C4-2B (cell line): ENCODE measurements at regions not wholly inside any gene's neighbourhood (a gene's known extent, or its start where the extent isn't known, plus 50 kb on each side); places are given as distances from the start of the nearest gene placed in this dataset.
"Not testable (repeated sequence)": the region's sequence is repeated elsewhere in the genome, so short reads cannot be mapped to it uniquely, and the experiment has no call there.

Source experiments
- H3K27ac ChIP-seq: fragments of 450-650 bp; 2 replicates; pipeline ENCODE4 v1.5.1; 2017
- ZFX ChIP-seq: fragments of 450-650 bp; IDR thresholded peaks from 2 replicates; pipeline ENCODE4 v1.6.1; 2017
- TF ChIP-seq, protein P1 (sequence below): fragments of 450-650 bp; conservative IDR thresholded peaks from 2 replicates; pipeline ENCODE4 v1.5.1; 2017; ENCODE audit warnings: mild to moderate bottlenecking

DNA sequence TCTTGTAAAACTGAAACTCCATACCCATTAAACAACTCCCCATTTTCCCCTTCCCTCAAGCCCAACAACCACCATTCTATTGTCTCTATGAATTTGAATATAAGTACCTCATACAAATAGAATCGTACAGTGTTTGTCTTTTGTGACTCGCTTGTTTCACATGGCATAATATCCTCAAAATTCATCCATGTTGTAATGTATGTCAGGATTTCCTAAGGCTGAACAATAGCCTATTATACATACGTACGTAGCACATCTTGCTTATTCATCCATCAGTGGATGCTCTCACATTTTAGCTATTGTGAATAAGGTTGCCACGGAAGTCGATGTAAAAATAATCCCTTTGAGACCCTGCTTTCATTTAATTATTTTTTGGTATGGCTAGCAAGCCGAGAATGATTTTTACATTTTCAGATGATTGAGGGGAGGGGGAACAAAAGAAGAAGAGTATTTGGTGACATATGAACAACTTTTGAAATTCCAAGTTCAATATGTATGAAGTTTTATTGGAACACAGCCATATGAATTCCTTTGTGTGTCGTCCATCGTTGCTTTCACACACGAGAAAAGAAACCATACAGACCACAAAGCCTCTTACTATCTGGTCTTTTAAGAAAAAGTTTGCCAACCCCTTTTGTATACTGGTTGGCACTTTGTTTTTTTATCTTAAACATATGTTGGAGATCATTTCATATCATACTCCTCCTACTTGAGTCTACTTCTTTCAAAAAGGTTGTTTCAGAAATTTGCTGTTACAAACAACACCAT is 371.2 kb downstream of the NPIPA8 start:
- no peak for TF ChIP-seq ZFX
- TF ChIP-seq, protein P1, sequence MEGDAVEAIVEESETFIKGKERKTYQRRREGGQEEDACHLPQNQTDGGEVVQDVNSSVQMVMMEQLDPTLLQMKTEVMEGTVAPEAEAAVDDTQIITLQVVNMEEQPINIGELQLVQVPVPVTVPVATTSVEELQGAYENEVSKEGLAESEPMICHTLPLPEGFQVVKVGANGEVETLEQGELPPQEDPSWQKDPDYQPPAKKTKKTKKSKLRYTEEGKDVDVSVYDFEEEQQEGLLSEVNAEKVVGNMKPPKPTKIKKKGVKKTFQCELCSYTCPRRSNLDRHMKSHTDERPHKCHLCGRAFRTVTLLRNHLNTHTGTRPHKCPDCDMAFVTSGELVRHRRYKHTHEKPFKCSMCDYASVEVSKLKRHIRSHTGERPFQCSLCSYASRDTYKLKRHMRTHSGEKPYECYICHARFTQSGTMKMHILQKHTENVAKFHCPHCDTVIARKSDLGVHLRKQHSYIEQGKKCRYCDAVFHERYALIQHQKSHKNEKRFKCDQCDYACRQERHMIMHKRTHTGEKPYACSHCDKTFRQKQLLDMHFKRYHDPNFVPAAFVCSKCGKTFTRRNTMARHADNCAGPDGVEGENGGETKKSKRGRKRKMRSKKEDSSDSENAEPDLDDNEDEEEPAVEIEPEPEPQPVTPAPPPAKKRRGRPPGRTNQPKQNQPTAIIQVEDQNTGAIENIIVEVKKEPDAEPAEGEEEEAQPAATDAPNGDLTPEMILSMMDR = no peak
- H3K27ac ChIP-seq = no peak overlapping the region

DNA sequence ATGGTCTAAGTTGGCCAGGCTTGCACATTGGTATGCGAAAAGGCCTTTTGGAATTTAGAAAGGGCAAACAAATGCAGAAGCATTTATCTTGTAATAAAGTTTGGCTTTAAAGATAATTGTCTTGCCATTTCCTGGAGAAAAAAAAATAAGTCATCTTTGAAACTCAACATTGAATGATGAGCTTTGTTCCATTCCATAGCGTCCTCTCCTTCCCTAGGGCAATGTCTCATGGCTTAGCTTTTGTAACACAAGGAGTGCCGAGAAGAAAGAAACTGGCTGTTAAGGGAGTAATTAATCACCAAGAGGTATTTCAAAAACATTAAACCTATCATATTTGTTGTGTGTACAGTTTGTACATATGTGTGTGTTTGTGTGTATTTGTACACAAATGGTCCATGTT is 372.3 kb downstream of the NPIPA8 start:
- no peak overlapping the region for H3K27ac ChIP-seq
- TF ChIP-seq ZFX = no peak
- TF ChIP-seq, protein P1 = no peak

DNA sequence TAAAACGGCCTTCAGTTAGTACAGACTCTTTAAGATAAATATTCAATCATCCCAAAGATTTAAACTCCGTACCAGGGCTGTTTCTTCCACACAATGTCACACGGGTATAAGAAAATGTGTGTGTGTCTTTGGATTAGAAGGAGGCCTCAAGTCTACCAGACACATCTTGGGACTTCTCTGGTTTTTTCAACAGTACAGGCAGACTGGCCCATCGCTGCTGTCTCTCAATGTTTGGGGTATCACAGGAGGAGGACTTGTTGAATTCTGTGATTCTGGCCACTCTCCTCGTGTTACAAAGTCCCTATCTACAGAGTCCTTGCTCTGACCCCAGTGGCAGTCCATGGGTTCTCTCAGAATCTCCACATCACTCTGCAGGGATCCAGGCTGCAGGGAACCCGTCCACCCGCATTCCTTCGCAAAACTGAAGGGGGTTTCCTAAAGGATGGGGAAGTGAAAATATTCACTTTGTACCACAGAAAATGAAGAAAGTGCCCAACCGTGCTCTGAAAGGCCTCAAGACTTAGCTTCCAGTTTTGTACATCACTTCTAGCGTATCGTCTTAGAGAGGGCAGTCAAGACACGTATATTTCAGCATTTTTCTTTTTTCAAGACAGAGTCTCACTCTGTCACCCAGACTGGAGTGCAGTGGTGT is 373.2 kb downstream of the NPIPA8 start:
- no peak overlapping the region for H3K27ac ChIP-seq
- no peak for TF ChIP-seq ZFX
- TF ChIP-seq, protein P1 = no peak

DNA sequence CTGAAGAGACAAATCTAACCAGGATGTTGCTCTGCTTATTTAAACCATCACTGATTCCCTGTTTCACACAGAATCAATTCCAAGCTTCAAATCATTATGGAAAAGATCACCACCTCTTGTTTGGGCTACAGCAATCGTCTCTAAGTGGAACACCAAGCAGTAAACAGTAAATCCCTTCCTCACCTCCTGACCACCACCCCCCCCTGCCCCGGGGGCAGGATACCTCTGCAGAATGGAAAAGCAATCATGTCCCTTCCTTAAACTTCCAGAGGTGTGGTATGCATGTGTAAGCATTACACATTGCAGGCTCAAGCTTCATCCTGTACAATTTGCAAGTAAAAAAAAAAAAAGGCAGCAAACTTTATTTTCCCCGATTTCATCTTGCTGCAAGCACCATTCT is 373.8 kb downstream of the NPIPA8 start:
- TF ChIP-seq ZFX = no peak
- TF ChIP-seq, protein P1 = no peak

DNA sequence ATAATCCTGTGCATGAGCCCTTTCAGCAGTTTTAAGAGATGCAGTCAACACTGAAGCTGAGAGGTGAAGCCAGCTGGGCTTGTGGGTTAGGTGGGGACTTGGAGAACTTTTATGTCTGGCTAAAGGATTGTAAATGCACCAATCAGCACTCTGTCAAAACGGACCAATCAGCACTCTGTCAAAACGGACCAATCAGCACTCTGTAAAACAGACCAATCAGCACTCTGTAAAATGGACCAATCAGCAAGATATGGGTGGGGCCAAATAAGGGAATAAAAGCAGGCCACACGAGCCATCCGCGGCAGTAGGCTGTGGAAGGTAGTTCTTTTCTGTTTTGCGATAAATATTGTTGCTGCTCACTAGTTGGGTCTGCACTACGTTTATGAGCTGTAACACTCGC is 374.7 kb downstream of the NPIPA8 start:
- not testable (repeated sequence) for H3K27ac ChIP-seq

More for the DNA sequence above, 373.8 kb downstream of the NPIPA8 start:
- no peak overlapping the region for H3K27ac ChIP-seq

DNA sequence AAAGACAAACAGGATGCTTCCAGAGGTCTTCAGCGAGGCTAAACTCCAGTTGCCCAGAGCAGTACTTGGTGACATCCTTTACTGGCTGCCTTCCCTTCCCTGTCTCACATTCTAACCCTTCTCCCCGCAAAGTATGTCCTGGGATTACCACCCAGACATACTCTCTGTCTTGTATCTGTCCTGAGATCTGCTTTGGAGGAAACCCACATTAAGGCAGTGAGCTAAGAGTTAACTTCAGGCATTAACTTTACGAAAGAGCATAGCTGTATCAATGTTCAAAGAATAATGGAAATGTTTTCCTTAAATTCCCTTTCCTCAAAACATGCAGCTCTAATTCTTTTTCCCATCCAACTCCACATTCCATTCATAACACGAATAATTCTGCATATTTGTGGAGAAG is 385.2 kb downstream of the NPIPA8 start:
- no peak for TF ChIP-seq ZFX
- TF ChIP-seq, protein P1 = no peak
- H3K27ac ChIP-seq = no peak overlapping the region

DNA sequence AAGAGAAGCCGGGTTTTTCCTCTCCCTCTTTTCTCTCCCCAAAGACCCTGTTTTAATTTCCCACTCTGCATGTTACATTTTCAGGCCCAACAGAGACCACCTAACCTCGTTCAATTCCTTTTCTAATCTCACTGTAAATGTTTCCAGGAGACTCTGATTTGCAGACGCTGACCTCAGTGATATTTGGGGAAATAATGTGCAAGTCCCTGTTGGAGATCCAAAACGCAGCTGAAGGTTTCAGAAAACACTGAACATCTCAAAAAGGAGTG is 386.6 kb downstream of the NPIPA8 start:
- H3K27ac ChIP-seq = no peak overlapping the region
- no peak for TF ChIP-seq ZFX
- TF ChIP-seq, protein P1 = no peak
